GM12865 (cell line): ENCODE measurements at regions not wholly inside any gene's neighbourhood (a gene's known extent, or its start where the extent isn't known, plus 50 kb on each side); places are given as distances from the start of the nearest gene placed in this dataset.

Experiments used
- DNase-seq: peaks from one replicate; pipeline ENCODE4 v3.0.0; 2010; ENCODE audit warnings: low read depth
- H3K4me3 ChIP-seq: 2 replicates; pipeline ENCODE4 v1.5.1; 2011; ENCODE audit warnings: mild to moderate bottlenecking, low read depth, low read length, control low read depth
- CTCF ChIP-seq: IDR thresholded peaks from 2 replicates; pipeline ENCODE4 v1.5.1; 2011; ENCODE audit warnings: low read length, control low read depth, low read depth, inconsistent platforms; ENCODE audit not compliant: insufficient read depth; ENCODE audit errors: missing control alignments

- no peak for TF ChIP-seq CTCF
Observed at GRCh38 chr21:27536319-27536718, 569.4 kb upstream of the ADAMTS5 start.

GRCh38 chr21:27535188-27535587 is 568.3 kb upstream of the ADAMTS5 start:
- H3K4me3 ChIP-seq = no peak overlapping the region
- no peak for TF ChIP-seq CTCF
- DNase-seq = no peak

More at GRCh38 chr21:27536319-27536718, 569.4 kb upstream of the ADAMTS5 start:
- no peak for DNase-seq
- H3K4me3 ChIP-seq = no peak overlapping the region

- no peak overlapping the region for H3K4me3 ChIP-seq
- DNase-seq = no peak
- TF ChIP-seq CTCF = no peak
Observed at GRCh38 chr21:27534206-27534605, 567.3 kb upstream of the ADAMTS5 start.

GRCh38 chr21:27532076-27532475 is 565.2 kb upstream of the ADAMTS5 start:
- TF ChIP-seq CTCF = no peak
- DNase-seq = no peak
- no peak overlapping the region for H3K4me3 ChIP-seq

GRCh38 chr21:27528697-27529096 is 561.8 kb upstream of the ADAMTS5 start:
- TF ChIP-seq CTCF = no peak
- DNase-seq = no peak
- no peak overlapping the region for H3K4me3 ChIP-seq

- no peak for TF ChIP-seq CTCF
- H3K4me3 ChIP-seq = no peak overlapping the region
- no peak for DNase-seq
Observed at GRCh38 chr21:27526451-27526850, 559.6 kb upstream of the ADAMTS5 start.

- TF ChIP-seq CTCF = no peak
- DNase-seq = no peak
- H3K4me3 ChIP-seq = no peak overlapping the region
Observed at GRCh38 chr21:27525780-27526179, 558.9 kb upstream of the ADAMTS5 start.
